BE2C (cell line): ENCODE measurements at regions not wholly inside any gene's neighbourhood (a gene's known extent, or its start where the extent isn't known, plus 50 kb on each side); places are given as distances from the start of the nearest gene placed in this dataset.
"Not testable (repeated sequence)": the region's sequence is repeated elsewhere in the genome, so short reads cannot be mapped to it uniquely, and the experiment has no call there.

Experiments
- DNase-seq: peaks from one replicate; pipeline ENCODE4 v3.0.0-alpha.2; 2020
- H3K27me3 ChIP-seq: fragments of 250-450 bp; sonication (Bioruptor Pico); 2 replicates; pipeline ENCODE4 v1.5.1; 2020; ENCODE audit warnings: mild to moderate bottlenecking
- H3K36me3 ChIP-seq: fragments of 250-450 bp; sonication (Bioruptor Pico); 2 replicates; pipeline ENCODE4 v1.5.1; 2020; ENCODE audit warnings: mild to moderate bottlenecking
- H3K4me1 ChIP-seq: fragments of 250-450 bp; sonication (Bioruptor Pico); 2 replicates; pipeline ENCODE4 v1.5.1; 2020
- H3K4me3 ChIP-seq: 2 replicates; pipeline ENCODE4 v1.5.1; 2011; ENCODE audit warnings: low read depth, low read length
- H3K9me3 ChIP-seq: fragments of 250-450 bp; sonication (Bioruptor Pico); 2 replicates; pipeline ENCODE4 v1.5.1; 2020
- CTCF ChIP-seq: IDR thresholded peaks from 2 replicates; pipeline ENCODE4 v1.5.1; 2012; ENCODE audit warnings: mild to moderate bottlenecking, low read depth, low read length

GRCh38 chr18:40133253-40133652 lies 1821.8 kb upstream of the PIK3C3 start:
- Histone ChIP-seq H3K4me3 (no peak overlapping the region), H3K9me3 (no peaks in the 10 kb centered on the region), H3K27me3 (no peaks in the 10 kb centered on the region), H3K4me1 (no peaks in the 10 kb centered on the region), H3K36me3 (no peaks in the 10 kb centered on the region)
- no peak for TF ChIP-seq CTCF
- no peak for DNase-seq

DNA sequence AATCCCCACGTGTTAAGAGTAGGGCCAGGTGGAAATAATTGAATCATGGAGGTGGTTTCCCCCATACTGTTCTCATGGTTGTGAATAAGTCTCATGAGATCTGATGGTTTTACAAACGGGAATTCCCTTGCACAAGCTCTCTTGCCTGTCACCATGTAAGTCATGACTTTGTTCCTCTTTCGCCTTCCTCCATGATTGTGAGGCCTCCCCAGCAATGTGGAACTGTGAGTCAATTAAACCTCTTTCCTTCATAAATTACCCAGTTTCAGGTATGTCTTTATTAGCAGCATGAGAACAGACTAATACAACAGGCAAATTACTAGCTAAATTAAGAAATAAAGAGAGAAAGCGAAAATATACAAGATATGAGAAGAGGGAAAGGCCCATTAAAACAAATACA lies 1822.6 kb upstream of the PIK3C3 start:
- not testable (repeated sequence) for DNase-seq, H3K4me3 ChIP-seq, H3K4me1 ChIP-seq, H3K36me3 ChIP-seq, H3K27me3 ChIP-seq, H3K9me3 ChIP-seq

DNA sequence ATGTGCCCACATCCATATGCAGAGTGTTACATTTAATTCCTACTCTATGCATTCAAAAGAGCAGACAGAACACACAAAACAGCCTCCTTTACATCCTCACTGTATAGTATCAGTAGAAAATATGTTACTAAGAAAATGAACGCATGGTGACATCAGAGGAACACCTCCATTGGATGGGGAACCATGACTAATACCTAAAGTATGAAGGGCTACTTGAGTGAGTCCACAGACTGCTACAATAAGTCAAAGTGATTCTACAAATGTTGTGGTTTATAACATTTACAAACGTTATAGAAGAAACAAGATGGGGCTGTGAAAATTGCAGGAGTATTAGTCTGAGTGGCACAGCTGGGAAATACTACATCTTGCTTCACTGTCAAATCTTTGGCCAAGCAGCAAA lies 1830.9 kb upstream of the PIK3C3 start:
- no peak overlapping the region for H3K4me3 ChIP-seq
- H3K9me3 ChIP-seq, result no peaks in the 10 kb centered on the region
- H3K4me1 ChIP-seq, result no peaks in the 10 kb centered on the region
- H3K36me3 ChIP-seq, result no peaks in the 10 kb centered on the region
- H3K27me3 ChIP-seq, result no peaks in the 10 kb centered on the region
- DNase-seq, result no peak
- TF ChIP-seq CTCF, result no peak

- Histone ChIP-seq H3K9me3 (no peaks in the 10 kb centered on the region), H3K36me3 (no peaks in the 10 kb centered on the region), H3K4me3 (no peak overlapping the region), H3K27me3 (no peaks in the 10 kb centered on the region), H3K4me1 (no peaks in the 10 kb centered on the region)
- no peak for DNase-seq
- TF ChIP-seq CTCF, result no peak
Observed at GRCh38 chr18:40120796-40121391, 1834.1 kb upstream of the PIK3C3 start.

GRCh38 chr18:40120356-40120755 lies 1834.7 kb upstream of the PIK3C3 start:
- Histone ChIP-seq H3K4me1 (no peaks in the 10 kb centered on the region), H3K36me3 (no peaks in the 10 kb centered on the region), H3K9me3 (no peaks in the 10 kb centered on the region), H3K4me3 (no peak overlapping the region), H3K27me3 (no peaks in the 10 kb centered on the region)
- DNase-seq, result no peak
- no peak for TF ChIP-seq CTCF

GRCh38 chr18:40119581-40119980 lies 1835.5 kb upstream of the PIK3C3 start:
- H3K4me3 ChIP-seq, H3K4me1 ChIP-seq, H3K9me3 ChIP-seq, DNase-seq, H3K27me3 ChIP-seq, H3K36me3 ChIP-seq: not testable (repeated sequence)

GRCh38 chr18:40110455-40110854 lies 1844.6 kb upstream of the PIK3C3 start:
- Histone ChIP-seq H3K36me3 (no peaks in the 10 kb centered on the region), H3K9me3 (no peaks in the 10 kb centered on the region), H3K4me3 (no peak overlapping the region), H3K27me3 (no peaks in the 10 kb centered on the region), H3K4me1 (no peaks in the 10 kb centered on the region)
- no peak for DNase-seq
- no peak for TF ChIP-seq CTCF
